GM06990 (cell line): ENCODE measurements at regions not wholly inside any gene's neighbourhood (a gene's known extent, or its start where the extent isn't known, plus 50 kb on each side); places are given as distances from the start of the nearest gene placed in this dataset.

Source experiments
- DNase-seq: peaks from one replicate; pipeline ENCODE4 v3.0.0-alpha.2; 2011; ENCODE audit not compliant: insufficient read length; ENCODE audit errors: extremely low read depth
- H3K27me3 ChIP-seq: replicated peaks from 2 replicates; pipeline ENCODE4 v1.6.0; 2011; ENCODE audit warnings: low read length; ENCODE audit not compliant: control insufficient read depth, insufficient read depth
- H3K36me3 ChIP-seq: 2 replicates; pipeline ENCODE4 v1.5.1; 2011; ENCODE audit warnings: low read length; ENCODE audit not compliant: control insufficient read depth, insufficient read depth
- H3K4me3 ChIP-seq: replicated peaks from 2 replicates; pipeline ENCODE4 v1.5.1; 2011; ENCODE audit warnings: low read depth, mild to moderate bottlenecking, control low read depth, low read length
- CTCF ChIP-seq: IDR thresholded peaks from 2 replicates; pipeline ENCODE4 v1.5.1; 2011; ENCODE audit warnings: low read length, control low read depth, mild to moderate bottlenecking, inconsistent platforms; ENCODE audit not compliant: insufficient read depth, poor library complexity, severe bottlenecking

DNA sequence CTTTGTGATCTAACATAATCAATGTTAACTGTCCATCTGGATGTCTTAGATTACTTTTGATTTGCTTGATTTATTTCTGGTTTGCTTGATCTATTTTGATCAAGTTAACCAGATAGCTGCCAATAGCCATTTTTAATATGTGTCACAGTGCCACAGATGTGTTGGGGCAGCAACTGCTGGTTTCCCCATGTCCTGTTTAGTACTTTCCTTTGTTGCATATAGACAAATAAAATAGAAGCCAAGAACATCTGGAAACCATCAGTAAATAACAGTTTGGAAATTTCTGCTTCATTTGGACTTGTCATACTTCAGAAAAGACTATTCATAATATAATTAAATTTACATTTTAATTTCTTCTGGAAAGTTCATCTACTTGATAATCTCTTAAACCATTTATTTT, 145.6 kb upstream of the C21orf91 start:
- DNase-seq, result no peak
- H3K4me3 ChIP-seq, result no peak overlapping the region
- no peaks in the 10 kb centered on the region for H3K36me3 ChIP-seq
- no peaks in the 10 kb centered on the region for H3K27me3 ChIP-seq
- TF ChIP-seq CTCF, result no peak

GRCh38 chr21:17964199-17964598, 145.0 kb upstream of the C21orf91 start:
- no peaks in the 10 kb centered on the region for H3K36me3 ChIP-seq
- H3K4me3 ChIP-seq, result no peak overlapping the region
- no peak for DNase-seq
- no peak for TF ChIP-seq CTCF
- H3K27me3 ChIP-seq, result no peaks in the 10 kb centered on the region

- no peak for TF ChIP-seq CTCF
- H3K27me3 ChIP-seq, result no peaks in the 10 kb centered on the region
- no peak for DNase-seq
- no peak overlapping the region for H3K4me3 ChIP-seq
- H3K36me3 ChIP-seq, result no peaks in the 10 kb centered on the region
Observed at GRCh38 chr21:17950591-17950990, 131.4 kb upstream of the C21orf91 start.

- Histone ChIP-seq H3K27me3 (no peaks in the 10 kb centered on the region), H3K36me3 (no peaks in the 10 kb centered on the region), H3K4me3 (no peak overlapping the region)
- DNase-seq, result no peak
- TF ChIP-seq CTCF, result no peak
Observed at GRCh38 chr21:17949421-17949820, 130.3 kb upstream of the C21orf91 start.

DNA sequence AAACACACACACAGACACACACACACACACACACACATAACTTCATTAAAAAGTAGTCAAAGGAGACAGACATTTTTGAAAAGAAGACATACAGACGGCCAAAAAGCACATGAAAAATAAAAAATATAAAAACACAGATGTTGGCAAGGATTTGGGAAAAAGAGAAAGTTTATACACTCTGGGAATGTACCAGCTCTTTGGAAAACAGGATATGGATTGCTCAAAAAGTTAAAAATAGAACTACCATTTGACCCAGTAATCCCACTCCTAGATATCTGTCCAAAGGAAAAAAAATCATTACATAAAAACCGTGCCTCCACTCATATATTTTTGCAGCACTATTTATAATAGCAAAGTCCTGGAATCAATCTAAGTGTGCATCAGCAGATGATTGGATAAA, 128.4 kb upstream of the C21orf91 start:
- no peak for DNase-seq
- TF ChIP-seq CTCF, result no peak
- Histone ChIP-seq H3K4me3 (no peak overlapping the region), H3K27me3 (no peaks in the 10 kb centered on the region), H3K36me3 (no peaks in the 10 kb centered on the region)

- TF ChIP-seq CTCF, result peak; percentile 53
Observed at GRCh38 chr21:17931080-17931479, 111.9 kb upstream of the C21orf91 start.

More at GRCh38 chr21:17931080-17931479, 111.9 kb upstream of the C21orf91 start:
- Histone ChIP-seq H3K36me3 (no peaks in the 10 kb centered on the region), H3K27me3 (no peaks in the 10 kb centered on the region), H3K4me3 (no peak overlapping the region)
- no peak for DNase-seq
